ENCODE measurements at regions not wholly inside any gene's neighbourhood (a gene's known extent, or its start where the extent isn't known, plus 50 kb on each side); places are given as distances from the start of the nearest gene placed in this dataset.

- Histone ChIP-seq H3K9me3 (ENCODE audit: control insufficient read depth, insufficient read depth, low read depth, low read length) (no peaks in the 10 kb centered on the region), H3K4me1 (ENCODE audit: control insufficient read depth, insufficient read depth, low read length) (no peaks in the 10 kb centered on the region), H3K27me3 (ENCODE audit: control insufficient read depth, insufficient read depth, low read length) (no peaks in the 10 kb centered on the region), H3K4me3 (ENCODE audit: low read depth, low read length) (no peak overlapping the region), H3K9ac (ENCODE audit: low read length) (no peak overlapping the region), H3K36me3 (ENCODE audit: control insufficient read depth, insufficient read depth, low read length) (no peaks in the 10 kb centered on the region), H3K27ac (ENCODE audit: low read depth, low read length) (no peak overlapping the region)
These were observed 167.5 kb upstream of the SETBP1 start for GRCh38 chr18:44513233-44513632.

GRCh38 chr18:44514106-44514505, 166.6 kb upstream of the SETBP1 start:
- Histone ChIP-seq H3K9me3 (ENCODE audit: control insufficient read depth, insufficient read depth, low read depth, low read length) (no peaks in the 10 kb centered on the region), H3K4me1 (ENCODE audit: control insufficient read depth, insufficient read depth, low read length) (no peaks in the 10 kb centered on the region), H3K27me3 (ENCODE audit: control insufficient read depth, insufficient read depth, low read length) (no peaks in the 10 kb centered on the region), H3K4me3 (ENCODE audit: low read depth, low read length) (no peak overlapping the region), H3K27ac (ENCODE audit: low read depth, low read length) (no peak overlapping the region), H3K9ac (ENCODE audit: low read length) (no peak overlapping the region), H3K36me3 (ENCODE audit: control insufficient read depth, insufficient read depth, low read length) (no peaks in the 10 kb centered on the region)

GRCh38 chr18:44514766-44515165, 165.9 kb upstream of the SETBP1 start:
- H3K36me3 ChIP-seq (ENCODE audit: control insufficient read depth, insufficient read depth, low read length) = no peaks in the 10 kb centered on the region
- H3K27me3 ChIP-seq (ENCODE audit: control insufficient read depth, insufficient read depth, low read length) = no peaks in the 10 kb centered on the region
- no peak overlapping the region for H3K9ac ChIP-seq (ENCODE audit: low read length)
- H3K9me3 ChIP-seq (ENCODE audit: control insufficient read depth, insufficient read depth, low read depth, low read length) = no peaks in the 10 kb centered on the region
- H3K4me3 ChIP-seq (ENCODE audit: low read depth, low read length) = no peak overlapping the region
- H3K27ac ChIP-seq (ENCODE audit: low read depth, low read length) = no peak overlapping the region
- no peaks in the 10 kb centered on the region for H3K4me1 ChIP-seq (ENCODE audit: control insufficient read depth, insufficient read depth, low read length)

GRCh38 chr18:44516450-44516849, 164.2 kb upstream of the SETBP1 start:
- no peaks in the 10 kb centered on the region for H3K36me3 ChIP-seq (ENCODE audit: control insufficient read depth, insufficient read depth, low read length)
- H3K9ac ChIP-seq (ENCODE audit: low read length) = no peak overlapping the region
- H3K27ac ChIP-seq (ENCODE audit: low read depth, low read length) = no peak overlapping the region
- H3K4me3 ChIP-seq (ENCODE audit: low read depth, low read length) = no peak overlapping the region
- no peaks in the 10 kb centered on the region for H3K9me3 ChIP-seq (ENCODE audit: control insufficient read depth, insufficient read depth, low read depth, low read length)
- no peaks in the 10 kb centered on the region for H3K27me3 ChIP-seq (ENCODE audit: control insufficient read depth, insufficient read depth, low read length)
- no peaks in the 10 kb centered on the region for H3K4me1 ChIP-seq (ENCODE audit: control insufficient read depth, insufficient read depth, low read length)

GRCh38 chr18:44517136-44517535, 163.6 kb upstream of the SETBP1 start:
- Histone ChIP-seq H3K9ac (ENCODE audit: low read length) (no peak overlapping the region), H3K27me3 (ENCODE audit: control insufficient read depth, insufficient read depth, low read length) (no peaks in the 10 kb centered on the region), H3K4me1 (ENCODE audit: control insufficient read depth, insufficient read depth, low read length) (no peaks in the 10 kb centered on the region), H3K36me3 (ENCODE audit: control insufficient read depth, insufficient read depth, low read length) (no peaks in the 10 kb centered on the region), H3K9me3 (ENCODE audit: control insufficient read depth, insufficient read depth, low read depth, low read length) (no peaks in the 10 kb centered on the region), H3K27ac (ENCODE audit: low read depth, low read length) (no peak overlapping the region), H3K4me3 (ENCODE audit: low read depth, low read length) (no peak overlapping the region)

GRCh38 chr18:44518091-44518615, 162.5 kb upstream of the SETBP1 start:
- no peaks in the 10 kb centered on the region for H3K9me3 ChIP-seq (ENCODE audit: control insufficient read depth, insufficient read depth, low read depth, low read length)
- H3K27me3 ChIP-seq (ENCODE audit: control insufficient read depth, insufficient read depth, low read length) = no peaks in the 10 kb centered on the region
- no peaks in the 10 kb centered on the region for H3K4me1 ChIP-seq (ENCODE audit: control insufficient read depth, insufficient read depth, low read length)
- H3K4me3 ChIP-seq (ENCODE audit: low read depth, low read length) = no peak overlapping the region
- no peak overlapping the region for H3K27ac ChIP-seq (ENCODE audit: low read depth, low read length)
- H3K36me3 ChIP-seq (ENCODE audit: control insufficient read depth, insufficient read depth, low read length) = no peaks in the 10 kb centered on the region
- no peak overlapping the region for H3K9ac ChIP-seq (ENCODE audit: low read length)

GRCh38 chr18:44518666-44519065, 162.0 kb upstream of the SETBP1 start:
- Histone ChIP-seq H3K9me3 (ENCODE audit: control insufficient read depth, insufficient read depth, low read depth, low read length) (no peaks in the 10 kb centered on the region), H3K27ac (ENCODE audit: low read depth, low read length) (no peak overlapping the region), H3K36me3 (ENCODE audit: control insufficient read depth, insufficient read depth, low read length) (no peaks in the 10 kb centered on the region)

GRCh38 chr18:44520981-44521667, 159.6 kb upstream of the SETBP1 start:
- Histone ChIP-seq H3K27me3 (ENCODE audit: control insufficient read depth, insufficient read depth, low read length) (no peaks in the 10 kb centered on the region), H3K36me3 (ENCODE audit: control insufficient read depth, insufficient read depth, low read length) (no peaks in the 10 kb centered on the region), H3K9me3 (ENCODE audit: control insufficient read depth, insufficient read depth, low read depth, low read length) (no peaks in the 10 kb centered on the region), H3K4me1 (ENCODE audit: control insufficient read depth, insufficient read depth, low read length) (no peaks in the 10 kb centered on the region), H3K9ac (ENCODE audit: low read length) (no peak overlapping the region), H3K4me3 (ENCODE audit: low read depth, low read length) (no peak overlapping the region), H3K27ac (ENCODE audit: low read depth, low read length) (no peak overlapping the region)

More at GRCh38 chr18:44518666-44519065, 162.0 kb upstream of the SETBP1 start:
- no peaks in the 10 kb centered on the region for H3K27me3 ChIP-seq (ENCODE audit: control insufficient read depth, insufficient read depth, low read length)
- no peak overlapping the region for H3K9ac ChIP-seq (ENCODE audit: low read length)
- no peaks in the 10 kb centered on the region for H3K4me1 ChIP-seq (ENCODE audit: control insufficient read depth, insufficient read depth, low read length)
- H3K4me3 ChIP-seq (ENCODE audit: low read depth, low read length) = no peak overlapping the region

- Histone ChIP-seq H3K27ac (ENCODE audit: low read depth, low read length) (no peak overlapping the region), H3K9me3 (ENCODE audit: control insufficient read depth, insufficient read depth, low read depth, low read length) (no peaks in the 10 kb centered on the region), H3K36me3 (ENCODE audit: control insufficient read depth, insufficient read depth, low read length) (no peaks in the 10 kb centered on the region), H3K4me1 (ENCODE audit: control insufficient read depth, insufficient read depth, low read length) (no peaks in the 10 kb centered on the region), H3K9ac (ENCODE audit: low read length) (no peak overlapping the region), H3K4me3 (ENCODE audit: low read depth, low read length) (no peak overlapping the region), H3K27me3 (ENCODE audit: control insufficient read depth, insufficient read depth, low read length) (no peaks in the 10 kb centered on the region)
These were observed 159.0 kb upstream of the SETBP1 start for GRCh38 chr18:44521668-44522022.

GRCh38 chr18:44526705-44527415, 153.8 kb upstream of the SETBP1 start:
- Histone ChIP-seq H3K27ac (ENCODE audit: low read depth, low read length) (no peak overlapping the region), H3K4me1 (ENCODE audit: control insufficient read depth, insufficient read depth, low read length) (no peaks in the 10 kb centered on the region), H3K4me3 (ENCODE audit: low read depth, low read length) (no peak overlapping the region), H3K9ac (ENCODE audit: low read length) (no peak overlapping the region), H3K27me3 (ENCODE audit: control insufficient read depth, insufficient read depth, low read length) (no peaks in the 10 kb centered on the region), H3K9me3 (ENCODE audit: control insufficient read depth, insufficient read depth, low read depth, low read length) (no peaks in the 10 kb centered on the region), H3K36me3 (ENCODE audit: control insufficient read depth, insufficient read depth, low read length) (no peaks in the 10 kb centered on the region)

- Histone ChIP-seq H3K36me3 (ENCODE audit: control insufficient read depth, insufficient read depth, low read length) (no peaks in the 10 kb centered on the region), H3K27me3 (ENCODE audit: control insufficient read depth, insufficient read depth, low read length) (no peaks in the 10 kb centered on the region), H3K9ac (ENCODE audit: low read length) (no peak overlapping the region), H3K4me1 (ENCODE audit: control insufficient read depth, insufficient read depth, low read length) (no peaks in the 10 kb centered on the region; the same call in 1 of the 2 replicates), H3K27ac (ENCODE audit: low read depth, low read length) (no peak overlapping the region), H3K4me3 (ENCODE audit: low read depth, low read length) (no peak overlapping the region), H3K9me3 (ENCODE audit: control insufficient read depth, insufficient read depth, low read depth, low read length) (no peaks in the 10 kb centered on the region)
These were observed 147.6 kb upstream of the SETBP1 start for GRCh38 chr18:44533071-44533470.
